MM.1S (cell line): ENCODE measurements at regions not wholly inside any gene's neighbourhood (a gene's known extent, or its start where the extent isn't known, plus 50 kb on each side); places are given as distances from the start of the nearest gene placed in this dataset.
"Not testable (repeated sequence)": the region's sequence is repeated elsewhere in the genome, so short reads cannot be mapped to it uniquely, and the experiment has no call there.

Source experiments
- DNase-seq: peaks from one replicate; pipeline ENCODE4 v3.0.0-alpha.2; 2015
- H2AFZ ChIP-seq: fragments of 300-600 bp; sonication (generic); 2 replicates; pipeline ENCODE4 v1.6.0; 2016; ENCODE audit warnings: antibody characterized with exemption, low read length
- H3F3A ChIP-seq: fragments of 300-600 bp; sonication (generic); 2 replicates; pipeline ENCODE4 v1.6.1; 2016; ENCODE audit warnings: mild to moderate bottlenecking, antibody characterized with exemption, low read length, moderate library complexity, mixed read lengths; ENCODE audit not compliant: insufficient read depth
- H3K27ac ChIP-seq: fragments of 300-600 bp; sonication (generic); 2 replicates; pipeline ENCODE4 v1.5.1; 2016; ENCODE audit warnings: mild to moderate bottlenecking, low read length
- H3K27me3 ChIP-seq: fragments of 300-600 bp; sonication (generic); replicated peaks from 2 replicates; pipeline ENCODE4 v1.6.0; 2016; ENCODE audit warnings: low read length; ENCODE audit not compliant: insufficient read depth
- H3K36me3 ChIP-seq: fragments of 300-600 bp; sonication (generic); replicated peaks from 2 replicates; pipeline ENCODE4 v1.6.1; 2016; ENCODE audit warnings: mild to moderate bottlenecking, low read length, mixed read lengths; ENCODE audit not compliant: insufficient read depth
- H3K4me1 ChIP-seq: fragments of 300-600 bp; sonication (generic); 2 replicates; pipeline ENCODE4 v1.6.1; 2016; ENCODE audit warnings: low read length, mixed read lengths
- H3K4me2 ChIP-seq: fragments of 300-600 bp; sonication (generic); 2 replicates; pipeline ENCODE4 v1.6.0; 2016; ENCODE audit warnings: low read depth, low read length
- H3K4me3 ChIP-seq: fragments of 300-600 bp; sonication (generic); 2 replicates; pipeline ENCODE4 v1.5.1; 2016; ENCODE audit warnings: low read length, mixed read lengths
- H3K79me2 ChIP-seq: fragments of 300-600 bp; sonication (generic); 2 replicates; pipeline ENCODE4 v1.6.1; 2016; ENCODE audit warnings: mixed run types, low read length, mixed read lengths
- H3K9ac ChIP-seq: fragments of 300-600 bp; sonication (generic); 2 replicates; pipeline ENCODE4 v1.6.1; 2016; ENCODE audit warnings: low read length, mixed read lengths
- H3K9me2 ChIP-seq: fragments of 300-600 bp; sonication (generic); replicated peaks from 2 replicates; pipeline ENCODE4 v1.6.1; 2016; ENCODE audit warnings: mild to moderate bottlenecking, low read length, mixed read lengths; ENCODE audit not compliant: insufficient read depth
- H3K9me3 ChIP-seq: fragments of 300-600 bp; sonication (generic); replicated peaks from 2 replicates; pipeline ENCODE4 v1.6.1; 2016; ENCODE audit warnings: mild to moderate bottlenecking, low read length, mixed read lengths; ENCODE audit not compliant: insufficient read depth
- H4K20me1 ChIP-seq: fragments of 300-600 bp; sonication (generic); 2 replicates; pipeline ENCODE4 v1.6.1; 2016; ENCODE audit warnings: mild to moderate bottlenecking, low read length, moderate library complexity, mixed read lengths; ENCODE audit not compliant: insufficient read depth
- EZH2 ChIP-seq: fragments of 300-600 bp; sonication (generic); optimal IDR thresholded peaks from 2 replicates; pipeline ENCODE3; 2017; ENCODE audit warnings: low read depth, mild to moderate bottlenecking, antibody characterized with exemption, low read length, mixed read lengths
- EZH2phosphoT487 ChIP-seq: fragments of 300-600 bp; sonication (generic); IDR thresholded peaks from 2 replicates; pipeline ENCODE4 v1.6.1; 2018; ENCODE audit warnings: antibody characterized with exemption, low read length
- TF ChIP-seq, protein P1 (sequence below): fragments of 300-600 bp; sonication (generic); IDR thresholded peaks from 2 replicates; pipeline ENCODE4 v1.5.1; 2016; ENCODE audit warnings: antibody characterized with exemption, low read length, mixed read lengths

DNA sequence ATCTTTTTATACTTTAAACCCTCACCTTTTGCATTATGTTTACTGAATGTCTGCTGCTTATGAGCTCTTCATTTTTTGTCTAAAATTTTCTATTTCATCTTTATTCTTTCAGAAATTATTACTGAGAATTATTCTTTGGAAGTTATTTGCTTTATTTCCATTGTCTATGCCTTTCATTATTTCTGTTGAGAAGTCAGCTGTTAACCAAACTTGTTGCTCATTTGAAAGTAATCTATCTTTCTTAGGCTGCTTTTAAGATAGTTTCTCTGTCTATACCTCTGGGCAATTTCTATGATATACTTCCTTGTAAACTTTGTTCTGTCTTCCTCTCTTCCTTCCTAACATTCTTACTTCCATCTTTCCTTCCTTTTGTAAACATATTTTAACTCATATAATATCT is 1165.9 kb upstream of the CELF2 start:
- no peak for DNase-seq
- Histone ChIP-seq H3K36me3 (no peaks in the 10 kb centered on the region), H3K9ac (no peak overlapping the region), H3K9me2 (no peaks in the 10 kb centered on the region), H3K79me2 (no peaks in the 10 kb centered on the region), H3F3A (no peaks in the 10 kb centered on the region), H3K27me3 (no peaks in the 10 kb centered on the region), H3K4me1 (no peaks in the 10 kb centered on the region), H3K9me3 (no peaks in the 10 kb centered on the region; the same call in 1 of the 2 replicates), H3K4me3 (no peak overlapping the region), H4K20me1 (no peaks in the 10 kb centered on the region), H3K27ac (no peak overlapping the region), H3K4me2 (no peak overlapping the region), H2AFZ (no peak overlapping the region)
- TF ChIP-seq EZH2 (no peak), EZH2phosphoT487 (no peak)
- TF ChIP-seq, protein P1, sequence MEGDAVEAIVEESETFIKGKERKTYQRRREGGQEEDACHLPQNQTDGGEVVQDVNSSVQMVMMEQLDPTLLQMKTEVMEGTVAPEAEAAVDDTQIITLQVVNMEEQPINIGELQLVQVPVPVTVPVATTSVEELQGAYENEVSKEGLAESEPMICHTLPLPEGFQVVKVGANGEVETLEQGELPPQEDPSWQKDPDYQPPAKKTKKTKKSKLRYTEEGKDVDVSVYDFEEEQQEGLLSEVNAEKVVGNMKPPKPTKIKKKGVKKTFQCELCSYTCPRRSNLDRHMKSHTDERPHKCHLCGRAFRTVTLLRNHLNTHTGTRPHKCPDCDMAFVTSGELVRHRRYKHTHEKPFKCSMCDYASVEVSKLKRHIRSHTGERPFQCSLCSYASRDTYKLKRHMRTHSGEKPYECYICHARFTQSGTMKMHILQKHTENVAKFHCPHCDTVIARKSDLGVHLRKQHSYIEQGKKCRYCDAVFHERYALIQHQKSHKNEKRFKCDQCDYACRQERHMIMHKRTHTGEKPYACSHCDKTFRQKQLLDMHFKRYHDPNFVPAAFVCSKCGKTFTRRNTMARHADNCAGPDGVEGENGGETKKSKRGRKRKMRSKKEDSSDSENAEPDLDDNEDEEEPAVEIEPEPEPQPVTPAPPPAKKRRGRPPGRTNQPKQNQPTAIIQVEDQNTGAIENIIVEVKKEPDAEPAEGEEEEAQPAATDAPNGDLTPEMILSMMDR = no peak

DNA sequence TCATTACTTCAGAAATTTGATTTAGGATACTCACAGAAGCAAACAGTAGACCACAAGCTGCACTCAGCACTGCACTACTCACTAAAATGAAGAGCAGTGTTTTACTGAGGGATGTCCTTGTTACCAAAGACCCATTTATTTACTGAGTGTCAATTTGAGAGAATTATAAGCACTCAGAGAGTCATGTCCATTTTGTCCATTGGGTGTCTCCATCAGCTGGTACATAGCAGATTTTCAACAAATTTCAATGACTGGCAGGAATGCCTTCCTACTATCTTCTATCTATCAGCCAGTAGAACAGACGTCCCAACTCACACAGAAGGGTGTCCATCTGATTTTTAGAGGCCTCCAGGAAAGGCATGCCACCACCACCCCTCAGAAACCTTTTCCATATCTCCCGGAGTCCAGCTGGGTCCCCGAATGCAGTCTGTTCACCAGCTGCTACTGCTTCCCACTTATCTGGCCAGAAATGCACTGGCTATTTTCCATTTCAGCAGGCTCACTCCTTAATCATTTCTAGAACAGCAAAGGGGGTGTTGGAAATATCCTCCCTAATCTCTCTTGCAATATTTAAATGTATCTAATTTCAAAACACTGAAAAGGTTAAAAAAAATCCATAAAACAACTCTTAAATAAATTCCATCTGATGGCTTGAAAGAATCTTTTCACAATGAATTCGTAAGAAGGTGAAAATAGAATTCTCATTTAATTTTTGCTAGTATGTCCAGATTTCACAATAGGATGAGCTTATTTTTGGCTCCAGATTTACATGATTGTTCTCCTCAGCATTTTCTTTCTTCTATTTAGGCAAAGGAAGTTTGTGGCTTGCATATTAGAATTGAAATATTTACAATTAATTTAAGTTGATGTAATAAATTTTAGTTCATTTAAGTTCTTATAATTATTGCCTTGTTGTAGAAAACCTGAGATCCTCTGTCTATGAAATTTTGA is 1164.0 kb upstream of the CELF2 start:
- Histone ChIP-seq H3K4me3 (no peak overlapping the region), H3K9ac (no peak overlapping the region), H3K4me2 (no peak overlapping the region), H2AFZ (no peak overlapping the region), H3K79me2 (no peaks in the 10 kb centered on the region), H3K36me3 (no peaks in the 10 kb centered on the region), H3K27ac (no peak overlapping the region), H3K9me2 (no peaks in the 10 kb centered on the region), H4K20me1 (no peaks in the 10 kb centered on the region), H3K27me3 (no peaks in the 10 kb centered on the region), H3F3A (no peaks in the 10 kb centered on the region), H3K9me3 (no peaks in the 10 kb centered on the region; the same call in 1 of the 2 replicates), H3K4me1 (no peaks in the 10 kb centered on the region)
- TF ChIP-seq, protein P1 = no peak
- TF ChIP-seq EZH2 (no peak), EZH2phosphoT487 (no peak)
- no peak for DNase-seq

DNA sequence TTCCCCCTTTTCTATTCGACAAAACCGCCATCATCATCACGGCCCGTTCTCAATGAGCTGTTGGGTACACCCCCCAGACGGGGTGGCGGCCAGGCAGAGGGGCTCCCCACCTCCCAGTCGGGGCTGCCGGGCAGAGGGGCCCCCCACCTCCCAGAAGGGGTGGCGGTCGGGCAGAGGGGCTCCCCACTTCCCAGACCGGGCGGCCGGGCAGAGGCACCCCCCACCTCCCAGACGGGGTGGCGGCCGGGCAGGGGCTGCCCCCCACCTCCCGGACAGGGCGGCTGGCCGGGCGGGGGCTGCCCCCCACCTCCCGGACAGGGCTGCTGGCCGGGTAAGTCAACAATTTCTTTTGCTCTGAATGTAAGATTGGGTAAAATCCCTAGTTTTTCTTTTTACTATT is 1162.2 kb upstream of the CELF2 start:
- H3K79me2 ChIP-seq, H3K4me3 ChIP-seq, H3K36me3 ChIP-seq, H3K9me2 ChIP-seq, H3K27ac ChIP-seq, H4K20me1 ChIP-seq, H3K27me3 ChIP-seq, H2AFZ ChIP-seq, H3K4me2 ChIP-seq, DNase-seq, H3K9ac ChIP-seq, H3F3A ChIP-seq, H3K4me1 ChIP-seq, H3K9me3 ChIP-seq: not testable (repeated sequence)

DNA sequence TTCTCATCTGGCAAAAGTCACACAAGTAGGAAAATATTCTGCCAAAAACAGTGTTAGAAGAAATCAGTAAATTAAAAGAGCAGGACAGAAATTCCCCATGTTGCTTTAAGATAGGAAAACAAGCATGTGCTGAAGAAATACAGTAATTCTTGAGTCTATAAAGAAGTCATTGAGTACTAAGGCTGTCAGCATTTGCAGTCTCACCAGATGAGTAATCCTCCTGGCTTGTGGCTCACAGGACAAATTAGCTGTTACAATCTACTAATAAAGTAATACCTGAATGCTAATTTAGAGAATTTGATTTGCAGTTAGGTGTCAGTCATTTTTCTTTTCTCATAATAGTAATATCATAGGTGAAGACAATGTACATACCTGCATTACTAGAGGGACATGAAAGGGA is 1158.9 kb upstream of the CELF2 start:
- Histone ChIP-seq H2AFZ (no peak overlapping the region), H3K36me3 (no peaks in the 10 kb centered on the region), H3K4me1 (no peaks in the 10 kb centered on the region), H3K27me3 (no peaks in the 10 kb centered on the region), H3K79me2 (no peaks in the 10 kb centered on the region), H3K9me2 (no peaks in the 10 kb centered on the region), H3F3A (no peaks in the 10 kb centered on the region), H3K9ac (no peak overlapping the region), H3K4me2 (no peak overlapping the region), H3K4me3 (no peak overlapping the region), H3K9me3 (no peaks in the 10 kb centered on the region), H3K27ac (no peak overlapping the region), H4K20me1 (no peaks in the 10 kb centered on the region)
- TF ChIP-seq, protein P1 = no peak
- DNase-seq = no peak
